Activated T-cell treated with anti-CD3 and anti-CD28 coated beads, Interleukin-2, amount 50 U/mL, for 48 hours (primary cell): ENCODE measurements at regions not wholly inside any gene's neighbourhood (a gene's known extent, or its start where the extent isn't known, plus 50 kb on each side); places are given as distances from the start of the nearest gene placed in this dataset.

Experiments used
- DNase-seq, 2 experiments: peaks; one replicate each; pipeline ENCODE4 v3.0.0-alpha.2; 2020

DNA sequence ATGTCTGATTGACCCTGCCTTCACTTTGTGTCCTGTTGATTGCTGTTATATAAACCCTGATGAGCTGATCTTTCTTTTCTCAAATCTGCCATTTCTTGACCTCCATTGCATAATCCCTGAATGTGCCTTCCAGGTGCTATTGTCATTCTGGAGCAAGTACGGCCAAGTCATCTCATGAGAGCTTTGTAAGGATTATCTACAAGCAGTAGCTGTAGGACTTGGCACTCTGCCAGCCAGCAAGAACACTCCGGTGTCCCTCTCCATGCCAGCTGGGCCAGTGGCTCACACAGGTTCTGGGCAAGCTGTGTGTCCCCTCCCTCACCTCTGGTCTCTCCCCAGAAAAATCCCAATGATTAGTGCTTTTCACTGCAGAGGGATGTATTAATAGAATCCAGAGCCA is 348.1 kb downstream of the FOXO1 start:
- DNase-seq, result no peak

DNA sequence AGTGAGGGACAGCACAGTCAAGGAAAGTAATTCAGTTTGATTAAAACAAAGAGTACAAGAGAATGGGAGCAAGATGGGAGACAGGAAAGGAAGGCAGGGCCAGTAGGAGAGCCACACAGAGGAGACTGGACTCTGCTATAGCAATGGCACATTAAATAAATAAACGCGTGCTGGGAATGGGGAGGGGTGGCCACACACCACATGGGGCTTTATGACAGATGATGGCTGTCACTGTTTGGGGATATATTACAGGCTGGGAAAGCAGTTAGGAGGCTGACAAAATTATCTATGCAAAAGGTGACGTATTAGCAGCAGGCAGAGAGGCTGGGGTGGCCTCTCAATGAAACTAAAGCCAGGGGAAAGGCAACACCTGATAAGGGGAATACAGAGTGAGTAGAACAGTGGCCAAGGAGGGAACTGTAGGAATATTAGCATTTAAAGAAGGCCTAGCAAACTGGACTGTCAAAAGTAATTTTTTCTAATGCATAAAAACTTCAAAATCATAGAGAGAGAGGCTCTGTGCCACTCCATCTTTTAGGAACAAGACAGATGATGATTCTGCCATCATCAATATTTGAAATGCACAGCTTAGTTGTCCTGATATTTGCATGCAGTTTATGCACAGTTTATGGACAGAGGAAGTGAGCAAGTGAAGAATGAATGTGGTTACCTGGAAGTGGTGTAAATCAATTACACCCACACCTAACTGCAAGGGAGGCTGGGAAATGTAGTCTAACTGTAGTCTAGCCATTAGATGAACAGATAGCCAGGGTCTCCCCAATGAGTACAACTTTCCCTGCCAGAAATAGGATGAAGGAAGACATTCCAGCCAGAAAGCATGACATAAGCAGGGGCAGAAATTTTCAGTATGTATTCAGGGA is 346.5 kb downstream of the FOXO1 start:
- DNase-seq, result no peak

DNA sequence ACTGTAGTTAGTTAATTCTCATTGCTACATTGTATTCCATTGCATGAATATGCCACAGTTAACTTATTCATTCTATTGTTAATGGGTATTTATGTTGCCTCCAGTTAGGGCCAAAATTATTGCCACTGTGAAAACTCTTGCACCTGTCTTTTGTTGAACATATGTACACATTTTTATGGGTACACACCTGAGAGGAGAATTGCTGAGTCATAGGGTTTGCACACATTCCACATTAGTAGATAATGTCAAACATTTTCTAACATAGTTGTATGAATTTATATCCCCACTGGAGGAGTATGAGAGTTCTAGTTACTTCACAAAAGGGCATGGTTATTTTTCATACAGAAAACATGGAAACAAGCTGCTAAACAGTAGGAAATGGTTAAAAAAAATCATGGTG is 338.4 kb downstream of the FOXO1 start:
- DNase-seq, result no peak

DNA sequence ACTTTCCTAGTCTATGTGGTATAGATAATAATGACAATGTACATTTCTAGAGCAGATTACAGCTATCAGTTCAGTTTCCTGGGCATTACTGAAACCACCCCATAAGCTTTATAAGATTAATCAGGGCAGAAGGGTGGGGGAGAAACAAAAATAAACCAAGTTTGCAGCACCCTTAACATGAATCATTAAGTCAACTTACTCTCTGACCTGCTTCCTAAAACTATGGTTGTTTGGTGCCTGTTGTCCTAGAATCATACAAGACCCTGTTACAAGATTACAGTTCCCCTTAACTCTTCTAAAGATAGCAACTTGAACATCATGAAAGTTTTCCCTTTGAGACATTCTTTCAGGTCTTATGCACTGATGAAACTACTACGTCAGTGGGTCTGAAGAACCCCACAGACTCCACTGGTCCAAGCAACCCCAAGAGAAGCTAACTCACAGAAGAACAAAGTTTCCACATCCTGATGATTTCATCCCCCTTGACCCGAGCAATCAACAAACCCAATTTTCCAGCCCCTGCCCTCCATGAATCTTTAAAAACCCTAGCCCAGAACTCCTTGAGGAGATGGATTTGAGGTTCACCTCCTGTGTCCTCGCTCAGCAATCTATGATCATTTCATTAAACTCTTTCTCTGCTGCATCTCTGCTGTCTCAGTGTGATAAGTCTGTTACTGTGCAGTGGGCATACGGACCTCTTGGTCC is 336.5 kb downstream of the FOXO1 start:
- no peak for DNase-seq

DNA sequence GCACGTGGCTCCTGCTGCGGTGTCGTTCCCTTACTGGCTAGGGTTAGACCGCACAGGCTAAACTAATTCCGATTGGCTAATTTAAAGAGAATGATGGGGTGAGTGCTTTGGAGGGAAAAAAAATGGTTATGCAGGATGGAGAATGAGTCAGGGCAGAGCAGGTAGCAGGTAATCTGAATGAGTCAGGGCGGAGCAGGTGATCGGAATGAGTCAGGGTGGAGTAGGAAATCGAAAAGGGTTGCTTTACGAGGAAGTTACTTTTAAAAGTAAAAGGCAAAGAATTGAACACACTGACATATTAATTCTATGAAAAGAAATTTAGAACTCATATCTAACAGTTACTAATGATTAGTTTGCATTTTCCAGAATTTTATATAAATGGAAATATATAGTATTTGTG is 335.5 kb downstream of the FOXO1 start:
- DNase-seq, result no peak

DNA sequence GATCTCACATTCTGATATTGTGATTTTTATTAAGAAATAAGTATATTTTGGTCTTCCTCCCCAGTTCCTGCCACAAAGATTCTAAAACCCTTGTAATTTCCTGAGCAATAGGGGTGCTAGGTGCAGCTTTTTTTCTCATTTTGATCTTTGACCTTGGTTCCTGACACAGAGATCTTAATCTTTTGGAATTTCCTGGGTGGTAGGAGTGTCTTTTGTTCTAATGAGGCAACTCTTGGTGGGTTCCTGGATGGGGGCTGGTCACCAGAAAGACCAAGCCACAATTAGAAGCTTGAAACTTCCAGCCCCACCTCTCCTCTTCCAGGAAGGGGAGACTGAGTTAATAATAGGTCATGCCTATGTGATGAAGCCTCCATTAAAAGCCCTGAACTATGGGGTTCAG is 334.6 kb downstream of the FOXO1 start:
- no peak for DNase-seq

DNA sequence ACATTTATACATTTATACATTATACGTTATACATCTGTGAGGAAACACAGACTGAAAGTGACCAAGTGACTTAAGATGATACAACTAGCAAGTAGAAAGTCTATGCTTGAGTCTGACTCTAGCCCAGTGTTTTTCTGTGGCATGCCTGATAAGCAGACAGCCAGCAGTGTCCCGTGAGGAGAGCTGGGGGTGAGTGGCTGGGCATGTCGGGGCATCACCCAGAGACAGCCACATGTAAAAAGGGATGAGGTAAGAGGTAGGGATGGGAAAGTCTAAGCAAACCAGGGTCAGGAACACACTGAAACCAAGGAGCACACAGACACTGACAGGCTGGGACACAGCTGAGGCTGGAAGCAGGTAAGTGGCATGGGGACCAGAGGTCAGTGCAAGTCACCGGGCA is 333.2 kb downstream of the FOXO1 start:
- DNase-seq, result no peak

DNA sequence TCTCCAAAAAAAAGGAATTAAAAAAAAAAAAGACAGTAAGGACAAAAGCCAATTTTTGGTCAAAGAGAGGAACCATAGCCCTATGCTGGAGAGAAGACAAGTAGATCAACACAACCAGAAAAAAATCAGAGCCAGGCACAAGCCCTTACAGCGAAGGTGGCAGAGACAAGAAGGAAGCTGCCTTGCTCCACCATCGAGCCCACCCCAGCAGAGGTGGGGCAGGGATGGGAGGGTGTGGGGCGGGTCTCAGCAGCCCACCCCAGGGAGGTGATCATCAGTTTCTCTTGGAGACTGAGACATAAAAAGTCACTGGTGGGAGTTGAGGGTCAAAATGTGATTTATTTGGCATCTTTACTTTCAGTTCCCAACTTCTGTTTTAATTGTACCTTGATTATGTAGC is 332.4 kb downstream of the FOXO1 start:
- DNase-seq, result no peak

DNA sequence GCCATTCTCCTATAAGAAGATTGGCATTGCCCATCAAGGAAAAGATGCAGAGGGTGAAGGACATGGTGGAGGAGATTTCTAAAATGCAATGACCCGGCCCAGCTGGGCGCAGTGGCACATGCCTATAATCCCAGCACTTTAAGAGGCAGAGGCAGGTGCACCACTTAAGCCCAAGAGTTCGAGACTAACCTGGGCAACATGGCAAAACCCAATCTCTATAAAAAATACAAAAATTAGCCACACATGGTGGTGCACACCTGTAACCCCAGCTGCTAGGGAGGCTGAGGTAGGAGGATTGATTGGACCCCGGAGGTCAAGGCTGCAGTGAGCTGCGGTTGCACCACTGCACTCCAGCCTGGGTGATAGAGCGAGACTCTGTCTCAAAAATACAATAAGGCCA is 331.8 kb downstream of the FOXO1 start:
- DNase-seq, result no peak

DNA sequence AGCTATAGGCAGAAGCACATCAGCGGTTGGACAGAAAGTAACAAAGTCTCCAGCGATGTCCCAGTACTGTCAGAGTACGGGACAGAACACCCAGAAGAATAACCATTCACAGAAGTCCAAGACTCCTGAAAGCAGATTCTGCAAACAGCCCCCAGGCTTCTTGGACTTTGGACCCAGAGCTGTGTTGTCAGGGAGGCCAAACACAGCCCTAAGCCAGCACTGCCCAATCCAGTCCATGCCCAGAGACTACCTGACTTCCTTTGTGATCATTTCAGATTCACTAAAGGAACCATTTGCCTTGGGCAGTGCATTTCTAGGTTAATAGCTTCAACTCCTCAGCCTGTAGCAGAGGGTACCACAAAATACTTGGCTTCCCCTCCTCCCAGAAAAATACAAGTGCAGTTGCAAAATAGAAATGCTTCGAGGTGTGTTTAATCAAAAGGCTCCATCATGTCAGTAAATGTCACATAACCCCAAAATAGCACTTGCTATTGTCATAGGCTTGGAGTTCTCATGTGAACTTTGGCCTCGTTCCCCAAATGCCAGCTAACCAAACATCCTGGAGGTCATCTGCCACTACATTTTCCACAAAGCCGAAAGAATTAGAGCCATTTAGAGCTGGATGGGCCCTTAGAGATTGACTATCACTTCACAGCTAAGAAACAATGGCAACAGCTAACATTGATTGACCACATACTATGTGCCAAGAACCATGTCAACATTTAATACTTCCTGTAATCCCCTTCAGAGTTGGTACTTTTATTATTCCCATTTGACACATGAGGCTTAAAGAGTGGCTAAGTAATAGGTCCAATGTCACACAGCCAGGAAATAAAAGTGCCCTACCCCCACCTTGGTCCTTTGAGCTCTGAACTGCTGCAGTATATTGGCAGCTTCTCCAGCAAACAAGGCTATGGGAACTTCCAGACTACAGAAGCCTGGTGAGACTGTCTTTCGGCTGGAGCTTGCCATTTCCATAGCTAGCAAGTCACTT is 329.9 kb downstream of the FOXO1 start:
- no peak for DNase-seq

DNA sequence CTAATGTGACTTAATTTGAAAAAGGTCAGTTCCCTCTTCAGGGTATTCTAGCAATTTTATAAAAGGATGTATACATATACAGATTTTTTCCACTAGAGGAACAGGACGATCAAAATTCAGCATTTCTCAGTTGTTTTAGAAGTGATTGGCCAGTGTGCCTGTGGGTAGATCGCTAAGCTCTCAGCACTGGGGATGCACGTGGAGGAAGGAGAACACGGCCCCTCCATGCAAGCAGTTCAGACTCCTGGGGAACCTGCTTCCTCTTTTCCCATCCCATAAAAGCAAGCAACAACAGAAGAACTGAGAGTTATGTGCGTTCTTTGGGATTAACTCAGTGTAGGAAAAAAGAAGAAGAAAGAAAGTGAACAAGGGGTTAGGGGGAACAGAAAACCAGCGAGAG is 328.8 kb downstream of the FOXO1 start:
- DNase-seq, result no peak

DNA sequence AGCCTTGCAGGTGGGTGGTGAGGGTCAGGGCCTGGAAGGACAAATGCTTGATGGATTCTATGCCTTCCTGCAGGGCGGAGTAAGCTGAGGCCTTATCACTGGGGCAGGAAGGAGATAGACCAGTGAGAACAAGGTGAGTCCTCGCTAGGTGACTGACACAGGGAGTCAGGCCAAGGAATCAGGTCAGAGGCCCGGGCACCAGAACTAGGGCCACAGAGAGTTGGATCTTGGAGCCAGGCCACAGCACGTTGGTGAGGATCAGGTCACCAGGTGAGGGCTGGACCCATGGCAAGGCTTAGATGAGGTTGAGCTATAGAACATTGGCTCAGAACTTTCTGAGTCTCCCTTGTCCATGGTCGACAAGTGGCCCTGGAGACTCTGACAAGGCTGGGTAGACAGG is 328.2 kb downstream of the FOXO1 start:
- DNase-seq, result no peak

DNA sequence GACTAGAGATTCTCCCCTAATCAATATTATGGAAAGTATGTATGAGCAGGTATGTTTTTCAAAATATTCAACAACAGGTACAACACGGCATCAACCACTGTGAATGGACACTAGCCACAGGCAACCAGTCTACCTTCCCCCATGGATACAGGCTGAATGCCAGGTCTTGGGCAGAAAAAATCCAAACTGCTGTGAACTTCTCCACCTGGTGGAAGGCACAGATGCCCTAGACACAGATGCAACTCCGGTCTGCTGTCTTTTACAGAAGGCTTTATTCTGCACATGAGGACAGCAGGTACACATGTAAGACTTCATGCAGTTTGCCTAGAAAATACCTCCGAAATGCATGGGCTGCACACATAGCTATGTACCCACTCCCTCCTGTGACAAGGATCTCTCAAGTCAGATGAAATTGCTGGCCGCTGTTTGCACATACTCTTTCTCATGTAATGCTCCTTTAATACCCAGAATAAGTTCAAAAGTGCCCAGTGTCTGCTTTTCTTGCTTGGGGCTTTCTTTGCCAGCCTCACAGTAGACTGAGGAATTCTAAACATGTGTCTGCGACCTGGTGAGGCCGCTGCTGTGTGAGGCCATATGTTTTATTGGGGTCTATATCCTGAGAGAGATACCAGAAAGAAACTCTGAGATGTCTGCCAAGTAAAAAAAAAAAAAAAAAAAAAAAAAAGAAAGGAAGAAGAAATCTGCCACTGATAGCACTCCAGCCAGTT is 325.9 kb downstream of the FOXO1 start:
- no peak for DNase-seq

DNA sequence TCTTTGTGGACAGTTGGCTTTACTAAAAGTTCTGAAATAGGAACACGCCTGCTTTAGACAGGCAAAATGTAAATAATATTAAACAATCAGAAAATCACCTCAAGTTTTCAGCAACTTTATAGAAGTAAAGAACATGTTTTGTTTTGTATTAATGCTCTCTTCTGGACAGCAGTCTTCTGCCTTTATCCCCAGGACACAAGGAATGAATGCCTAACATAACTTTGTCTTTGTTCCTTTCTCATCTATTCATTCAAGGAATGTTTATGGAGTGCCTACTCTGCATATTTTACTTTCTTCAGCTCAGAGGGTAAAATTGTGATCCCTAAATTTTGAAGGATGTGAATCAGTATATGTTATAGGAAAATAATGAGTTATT is 325.4 kb downstream of the FOXO1 start:
- no peak for DNase-seq

DNA sequence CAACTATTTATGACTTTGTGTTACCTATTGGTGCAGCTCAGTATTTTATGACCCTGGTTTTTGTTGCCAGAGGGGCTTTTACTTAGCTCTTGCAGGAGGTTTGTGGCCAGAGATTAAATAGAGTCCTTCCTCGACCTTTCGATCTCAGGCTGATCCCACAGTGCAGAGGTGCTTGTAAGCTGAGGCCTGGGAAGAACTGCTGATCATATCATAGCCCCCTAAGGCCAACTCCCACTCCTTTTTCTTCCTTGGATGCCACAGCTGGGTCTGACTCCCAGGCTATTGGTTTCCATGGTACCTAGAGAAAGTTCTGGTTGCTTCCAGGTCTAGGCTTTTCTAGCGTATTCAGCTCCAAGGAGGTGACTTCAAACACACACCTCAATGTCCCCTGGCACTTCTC is 324.9 kb downstream of the FOXO1 start:
- no peak for DNase-seq

DNA sequence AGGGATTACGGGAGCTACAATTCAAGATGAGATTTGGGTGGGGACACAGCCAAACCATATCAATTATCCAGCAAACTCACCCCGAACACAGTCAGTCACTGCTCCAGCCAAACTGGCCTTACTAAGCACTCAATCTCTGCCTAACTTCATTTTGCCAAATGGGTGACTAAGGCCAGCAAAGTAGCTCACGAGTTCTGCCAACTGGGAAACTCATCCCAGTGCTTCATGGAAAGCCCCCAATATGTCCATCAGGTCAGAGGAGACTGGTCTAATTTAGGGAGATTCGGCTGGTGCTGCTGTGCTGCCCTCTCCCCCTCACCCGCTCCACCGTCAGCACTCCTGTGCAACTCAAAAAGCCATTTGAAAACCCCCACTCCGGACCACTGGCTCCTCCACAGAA is 324.0 kb downstream of the FOXO1 start:
- DNase-seq, result no peak

DNA sequence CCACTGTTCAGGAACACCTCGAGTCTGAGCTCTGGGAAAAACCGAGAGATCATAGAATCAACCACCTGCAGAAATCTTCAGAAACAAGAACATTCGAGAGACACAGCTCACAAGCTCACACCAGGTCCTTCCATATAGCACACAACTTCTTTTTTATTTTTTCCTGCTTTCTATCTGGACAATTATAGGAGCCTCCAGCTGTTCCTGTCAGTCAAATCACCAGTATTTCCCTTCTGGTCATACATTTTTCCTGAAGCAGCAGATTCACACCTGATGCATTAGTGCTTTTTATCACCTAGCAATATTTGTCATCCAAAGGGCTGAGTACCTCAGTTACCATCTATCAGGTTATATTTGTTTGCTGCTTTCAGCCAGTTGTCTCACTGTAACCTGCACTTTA is 323.5 kb downstream of the FOXO1 start:
- no peak for DNase-seq

DNA sequence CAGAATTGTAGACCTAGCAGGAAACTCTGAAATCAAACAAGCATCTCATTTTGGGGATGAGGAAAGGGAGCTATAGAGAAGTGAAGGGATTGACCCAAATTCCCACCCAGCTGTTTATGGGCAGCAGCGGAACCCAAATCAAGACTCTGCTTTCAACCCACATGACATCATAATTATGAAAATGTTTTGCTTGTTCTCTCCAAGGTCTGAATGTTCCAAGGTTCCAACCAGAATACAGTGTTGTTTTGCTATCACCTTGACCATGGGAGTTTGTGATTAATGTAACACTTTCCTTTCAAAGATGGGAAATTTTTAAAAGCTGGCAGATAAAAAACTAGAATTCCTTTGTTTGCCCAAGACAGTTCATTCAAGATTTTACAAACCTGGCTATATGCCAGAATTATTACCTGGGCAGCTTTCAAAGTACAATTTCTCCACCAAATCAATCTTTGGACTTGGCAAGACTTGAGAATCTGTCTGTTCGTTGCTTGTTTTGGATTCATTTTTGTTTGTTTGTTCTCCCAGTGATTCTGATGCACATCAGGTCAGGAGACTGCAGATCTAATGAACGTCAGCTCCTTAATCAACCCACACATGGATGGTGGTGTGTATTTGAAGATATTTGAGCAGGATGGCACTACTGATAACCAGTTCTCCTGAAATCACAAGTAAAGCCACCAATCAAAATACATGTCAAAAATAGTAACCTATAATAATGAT is 322.7 kb downstream of the FOXO1 start:
- DNase-seq, result no peak

DNA sequence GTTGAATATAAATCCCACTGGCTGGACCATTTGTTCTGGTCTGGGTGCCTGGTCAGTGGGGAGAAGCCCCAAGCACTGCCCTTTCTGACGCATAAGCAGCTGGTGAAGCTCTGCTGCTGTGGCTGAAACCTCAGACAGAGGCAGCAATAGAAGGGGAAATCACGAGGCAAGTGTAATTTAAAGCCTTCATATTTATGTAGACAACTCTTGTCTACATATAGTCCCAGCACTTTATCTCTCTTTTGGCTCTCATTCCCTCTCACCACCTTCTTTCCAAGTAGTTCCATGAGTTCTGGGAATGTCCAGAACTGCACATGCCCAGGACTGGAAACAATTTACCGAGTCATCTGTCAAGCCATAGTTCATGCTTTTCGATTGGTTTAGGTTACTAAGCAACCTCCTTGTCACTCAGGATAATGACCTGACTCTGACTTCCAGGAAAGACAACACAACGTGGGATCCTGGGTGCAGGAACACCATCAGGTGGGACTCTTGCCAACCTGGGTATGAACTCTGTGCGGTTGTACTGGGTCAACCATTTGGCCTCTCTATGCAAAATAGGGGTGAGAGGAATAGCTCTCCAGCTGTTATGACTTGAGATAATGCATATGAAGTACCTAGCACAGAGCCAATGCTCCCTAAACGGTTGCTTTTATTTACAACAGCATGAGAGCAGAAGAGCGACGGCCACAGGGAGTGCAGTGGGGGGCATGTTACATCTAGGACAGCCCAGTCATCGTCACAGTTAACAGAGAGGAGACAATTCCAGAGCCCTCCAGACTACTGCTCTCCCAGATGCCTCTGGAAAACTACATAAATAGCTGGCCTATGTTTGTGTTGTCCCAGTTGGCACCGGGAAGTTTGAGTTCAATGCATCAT is 321.9 kb downstream of the FOXO1 start:
- no peak for DNase-seq

DNA sequence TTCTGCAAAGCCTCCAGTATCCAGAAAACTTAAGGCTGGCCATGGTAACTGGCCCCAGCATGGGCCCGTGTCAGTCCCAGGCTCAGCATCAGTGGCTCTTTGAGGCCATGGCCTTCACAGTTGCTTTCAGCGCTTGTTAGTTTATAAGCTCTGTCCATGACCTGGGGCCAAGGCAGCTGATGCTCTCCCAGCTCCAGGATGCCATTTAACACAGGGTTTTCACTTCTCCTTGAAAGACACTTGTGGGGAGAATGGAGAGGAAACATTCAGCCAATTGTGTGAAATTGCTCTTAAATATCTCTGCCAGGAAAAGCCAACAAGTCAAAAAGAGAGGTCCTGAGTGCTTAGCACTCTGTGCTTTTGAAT is 321.3 kb downstream of the FOXO1 start:
- DNase-seq, result no peak
